ENCODE measurements at regions not wholly inside any gene's neighbourhood (a gene's known extent, or its start where the extent isn't known, plus 50 kb on each side); places are given as distances from the start of the nearest gene placed in this dataset.
A peak's percentile ranks its signal among the peaks of the same experiment; 100 is the strongest.

GRCh38 chr11:34564406-34564805, 50.8 kb upstream of the ELF5 start:
- no peak for DNase-seq (ENCODE audit: low read depth in 3 of 3)

- no peak for DNase-seq (ENCODE audit: low read depth in 3 of 3)
These were observed 51.2 kb upstream of the ELF5 start for GRCh38 chr11:34564807-34565241.

GRCh38 chr11:34565417-34566207, 52.0 kb upstream of the ELF5 start:
- DNase-seq (ENCODE audit: low read depth in 3 of 3) = no peak

DNA sequence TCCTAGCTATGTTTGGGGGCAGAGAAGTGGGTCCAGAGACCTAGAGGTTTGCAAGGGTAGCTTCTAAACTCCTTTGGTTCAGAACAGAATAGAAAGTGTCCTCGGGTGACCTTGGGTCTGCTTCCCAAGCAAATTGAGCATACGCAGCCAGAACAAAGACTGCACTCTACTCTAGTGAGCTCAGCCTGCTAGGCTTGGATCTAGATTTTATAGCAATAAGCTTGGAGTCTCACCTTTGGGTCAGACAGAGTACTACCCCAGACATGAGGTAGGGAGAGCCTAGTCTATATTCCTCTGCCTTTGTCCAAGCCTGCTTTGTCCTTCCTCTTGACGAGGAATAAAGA, 52.6 kb upstream of the ELF5 start:
- DNase-seq (ENCODE audit: low read depth in 3 of 3) = no peak

DNA sequence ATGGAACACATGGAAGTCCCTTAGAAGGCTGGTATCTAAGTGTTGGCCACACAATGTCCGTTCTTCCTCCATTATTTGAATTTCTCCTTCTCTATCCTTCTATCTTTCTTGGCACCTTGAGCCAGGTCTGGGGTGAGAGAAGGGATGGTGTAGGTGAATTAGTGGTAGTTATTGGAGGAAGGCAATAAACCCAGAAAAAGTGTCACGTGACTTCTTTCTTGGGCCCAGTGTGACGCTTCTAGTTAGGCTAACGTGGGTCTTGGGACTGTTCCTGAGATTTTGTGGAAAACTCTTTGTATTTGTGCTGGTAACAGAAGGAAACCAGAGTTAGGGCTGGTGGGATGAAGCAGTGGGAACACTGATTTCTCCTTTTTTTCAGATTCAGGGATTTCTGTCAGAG, 53.1 kb upstream of the ELF5 start:
- DNase-seq (ENCODE audit: low read depth in 3 of 3) = no peak

DNA sequence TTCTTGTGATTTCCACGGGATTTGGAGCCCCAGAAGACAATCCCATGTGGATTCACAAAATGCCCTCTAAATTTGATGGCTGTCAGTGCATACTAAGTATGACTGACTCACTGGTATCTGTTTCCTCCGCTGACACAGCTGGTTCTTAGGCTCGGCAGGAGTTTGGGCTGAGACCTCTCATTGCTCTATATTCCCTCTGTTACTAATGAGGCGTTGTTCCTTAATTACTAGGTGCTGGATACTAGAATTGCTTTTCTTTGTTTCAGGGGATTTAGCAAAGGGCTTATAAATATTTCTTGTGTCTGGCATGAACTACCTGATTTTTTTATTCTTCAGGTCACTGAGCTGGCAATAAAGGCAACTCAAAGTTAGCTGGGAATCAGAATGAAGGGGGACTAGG, 53.2 kb upstream of the EHF start:
- no peak for DNase-seq (ENCODE audit: low read depth in 3 of 3)

GRCh38 chr11:34570584-34570983, 50.3 kb upstream of the EHF start:
- DNase-seq (ENCODE audit: low read depth in 3 of 3) = peak; percentile 10 to 14 (median 11)

All from stimulated activated CD4-positive, alpha-beta T cell treated with anti-CD3 and anti-CD28 coated beads, TNF-alpha, amount 100 ng/mL, for 48 hours (primary cell).